GM18508 (cell line): ENCODE measurements at regions not wholly inside any gene's neighbourhood (a gene's known extent, or its start where the extent isn't known, plus 50 kb on each side); places are given as distances from the start of the nearest gene placed in this dataset.

Experiments
- ATAC-seq: cut with Tn5 transposase; IDR thresholded peaks from one replicate; pipeline ENCODE4 v1.9.1; 2021; ENCODE audit warnings: moderate number of reproducible peaks; ENCODE audit not compliant: insufficient read depth, unreplicated experiment

- no peak for ATAC-seq
Observed at GRCh38 chr15:61640756-61641155, 411.7 kb upstream of the RORA start.

- ATAC-seq, result no peak
Observed at GRCh38 chr15:61639491-61639890, 410.4 kb upstream of the RORA start.

- no peak for ATAC-seq
Observed at GRCh38 chr15:61634837-61635236, 405.7 kb upstream of the RORA start.

GRCh38 chr15:61633951-61634350, 404.8 kb upstream of the RORA start:
- ATAC-seq, result no peak

GRCh38 chr15:61629269-61629668, 400.2 kb upstream of the RORA start:
- no peak for ATAC-seq

- no peak for ATAC-seq
Observed at GRCh38 chr15:61624950-61625349, 395.8 kb upstream of the RORA start.

GRCh38 chr15:61623746-61624145, 394.6 kb upstream of the RORA start:
- ATAC-seq, result no peak

- ATAC-seq, result no peak
Observed at GRCh38 chr15:61621865-61622264, 392.8 kb upstream of the RORA start.

- no peak for ATAC-seq
Observed at GRCh38 chr15:61621146-61621545, 392.0 kb upstream of the RORA start.

GRCh38 chr15:61620151-61620550, 391.0 kb upstream of the RORA start:
- no peak for ATAC-seq

GRCh38 chr15:61613729-61614128, 384.6 kb upstream of the RORA start:
- ATAC-seq, result no peak

- ATAC-seq, result no peak
Observed at GRCh38 chr15:61613138-61613537, 384.0 kb upstream of the RORA start.

- ATAC-seq, result no peak
Observed at GRCh38 chr15:61612111-61612510, 383.0 kb upstream of the RORA start.

GRCh38 chr15:61605343-61605742, 376.2 kb upstream of the RORA start:
- ATAC-seq, result no peak

GRCh38 chr15:61598655-61599054, 369.6 kb upstream of the RORA start:
- ATAC-seq, result no peak

- no peak for ATAC-seq
Observed at GRCh38 chr15:61584410-61584809, 355.3 kb upstream of the RORA start.

- ATAC-seq, result no peak
Observed at GRCh38 chr15:61582092-61582491, 353.0 kb upstream of the RORA start.

GRCh38 chr15:61575597-61575996, 346.5 kb upstream of the RORA start:
- ATAC-seq, result no peak

- ATAC-seq, result no peak
Observed at GRCh38 chr15:61571026-61571425, 341.9 kb upstream of the RORA start.

- no peak for ATAC-seq
Observed at GRCh38 chr15:61564785-61565184, 335.7 kb upstream of the RORA start.

GRCh38 chr15:61558172-61559136, 329.4 kb upstream of the RORA start:
- ATAC-seq, result no peak

- no peak for ATAC-seq
Observed at GRCh38 chr15:61556037-61556648, 327.0 kb upstream of the RORA start.
